Stomach (tissue), 8 donors: ENCODE measurements at regions not wholly inside any gene's neighbourhood (a gene's known extent, or its start where the extent isn't known, plus 50 kb on each side); places are given as distances from the start of the nearest gene placed in this dataset.

Source experiments
- DNase-seq, 2 donors: peaks; one replicate each; pipeline versions ENCODE4 v3.0.0 to v3.0.0-alpha.2; 2013 to 2019
- H3K27ac ChIP-seq, 5 donors: fragments of 200-600 bp in 4 of 5; sonication (generic) in 4 of 5; one replicate each; pipeline ENCODE4 v1.5.1; 2013 to 2019; ENCODE audit warnings: mild to moderate bottlenecking in 1 of 5, moderate library complexity in 1 of 5
- H3K27me3 ChIP-seq, 3 donors: fragments of 200-600 bp; sonication (generic); one replicate each; pipeline ENCODE4 v1.5.1; 2017 to 2019; ENCODE audit warnings: mixed run types in 1 of 3
- H3K36me3 ChIP-seq, 4 donors: fragments of 200-600 bp; sonication (generic); 1 replicate in 3 of 4; 2 replicates in 1 of 4; pipeline ENCODE4 v1.5.1; 2016 to 2019
- H3K4me1 ChIP-seq, 4 donors: fragments of 200-600 bp; sonication (generic); one replicate each; pipeline ENCODE4 v1.5.1; 2016 to 2019
- H3K4me3 ChIP-seq, 4 donors: fragments of 200-600 bp; sonication (generic) in 3 of 4; one replicate each; pipeline ENCODE4 v1.5.1; 2016 to 2019; ENCODE audit warnings: mild to moderate bottlenecking in 1 of 4
- H3K9me3 ChIP-seq, 4 donors: fragments of 200-600 bp; sonication (generic); one replicate each; pipeline ENCODE4 v1.5.1; 2016 to 2019
- CTCF ChIP-seq, 7 experiments: fragments of 450-650 bp in 4 of 7; fragments of 200-600 bp in 3 of 7; sonication (generic) in 3 of 7; IDR thresholded peaks; one replicate each; pipeline ENCODE4 v1.5.1; 2016 to 2019; ENCODE audit warnings: antibody characterized with exemption in 7 of 7, control low read depth in 2 of 7, mild to moderate bottlenecking in 1 of 7
- EP300 ChIP-seq: sonication (generic); formaldehyde crosslinking; IDR thresholded peaks from one replicate; pipeline ENCODE4 v1.6.1; 2017; ENCODE audit warnings: antibody characterized with exemption
- POLR2A ChIP-seq, 4 donors: fragments of 450-650 bp; IDR thresholded peaks; one replicate each; pipeline ENCODE4 v1.6.1; 2016; ENCODE audit warnings: antibody characterized with exemption in 4 of 4, control low read depth in 2 of 4, mild to moderate bottlenecking in 1 of 4, moderate library complexity in 1 of 4
- POLR2AphosphoS5 ChIP-seq, 3 donors: sonication (generic); formaldehyde crosslinking; IDR thresholded peaks; one replicate each; pipeline ENCODE4 v1.6.1; 2016; ENCODE audit warnings: antibody characterized with exemption in 3 of 3
- WGBS, 5 donors: extraction: QIAGEN DNeasy Blood & Tissue Kit in 3 of 5; methylation state at CpG; one replicate each; pipeline versions ENCODE4 v1.1.5 to v1.1.7; 2013 to 2018; 5-methylcytosine and 5-hydroxymethylcytosine counted together
- intact Hi-C: fragments of 100-400 bp; cut with DNase I; formaldehyde crosslinking; loops from one replicate; pipeline ENCODE4 v1.15.1; 2023; ENCODE audit warnings: low total_unique reads
- donor health status: healthy with polysubstance abuse.
- donor health status: Bipolar disorder and iron deficiency.
- donor health status: healthy.

DNA sequence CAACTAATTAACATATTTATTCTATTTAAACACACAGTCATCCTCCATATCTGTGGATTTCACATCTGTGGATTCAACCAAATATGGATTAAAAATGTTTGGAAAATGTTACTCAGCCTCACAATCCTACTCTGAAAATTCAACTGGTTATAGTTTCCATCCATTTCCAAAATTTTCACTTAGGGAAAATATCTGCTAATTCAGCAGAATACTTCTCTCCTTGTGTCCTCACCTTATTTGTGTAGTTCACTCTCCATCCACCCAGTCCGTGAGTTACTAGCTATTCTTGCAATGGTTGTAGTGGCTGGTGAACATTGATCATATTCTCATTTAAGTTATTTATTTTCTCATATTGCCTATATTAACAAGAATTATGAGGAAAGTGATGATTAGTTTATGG lies 77.6 kb upstream of the PRKCQ start:
- Histone ChIP-seq H3K4me1 (no peaks in the 10 kb centered on the region), H3K36me3 (no peaks in the 10 kb centered on the region), H3K4me3 (no peak overlapping the region), H3K9me3 (no peaks in the 10 kb centered on the region), H3K27ac (no peak overlapping the region), H3K27me3 (peaks cover 0 to 3% (median 0%) of the 10 kb centered on the region in 3 donors)
- no peak for DNase-seq
- WGBS, 5 donors = 73 to 98% (median 94%) methylated on average over 1 of the region's 1 CpG
- TF ChIP-seq CTCF (IDR thresholded peaks at IDR 0.05) = no peak
- TF ChIP-seq POLR2AphosphoS5 (IDR thresholded peaks at IDR 0.05) = no peak
- no peak for TF ChIP-seq POLR2A (IDR thresholded peaks at IDR 0.05)
- TF ChIP-seq EP300 = no peak
- intact Hi-C loops = no loop called here

- no peak for TF ChIP-seq POLR2AphosphoS5 (IDR thresholded peaks at IDR 0.05)
- TF ChIP-seq EP300 = no peak
- TF ChIP-seq POLR2A (IDR thresholded peaks at IDR 0.05) = no peak
- TF ChIP-seq CTCF (IDR thresholded peaks at IDR 0.05) = no peak
- Histone ChIP-seq H3K27ac (no peak overlapping the region), H3K36me3 (no peaks in the 10 kb centered on the region), H3K4me1 (no peaks in the 10 kb centered on the region), H3K27me3 (peaks cover 0 to 3% (median 0%) of the 10 kb centered on the region in 3 donors), H3K9me3 (no peaks in the 10 kb centered on the region), H3K4me3 (no peak overlapping the region)
- DNase-seq = no peak
- WGBS, 5 donors = 57 to 74% (median 60%) methylated on average over 2 of the region's 2 CpGs
- intact Hi-C loops = no loop called here
Observed at GRCh38 chr10:6657196-6657595, 77.1 kb upstream of the PRKCQ start.

DNA sequence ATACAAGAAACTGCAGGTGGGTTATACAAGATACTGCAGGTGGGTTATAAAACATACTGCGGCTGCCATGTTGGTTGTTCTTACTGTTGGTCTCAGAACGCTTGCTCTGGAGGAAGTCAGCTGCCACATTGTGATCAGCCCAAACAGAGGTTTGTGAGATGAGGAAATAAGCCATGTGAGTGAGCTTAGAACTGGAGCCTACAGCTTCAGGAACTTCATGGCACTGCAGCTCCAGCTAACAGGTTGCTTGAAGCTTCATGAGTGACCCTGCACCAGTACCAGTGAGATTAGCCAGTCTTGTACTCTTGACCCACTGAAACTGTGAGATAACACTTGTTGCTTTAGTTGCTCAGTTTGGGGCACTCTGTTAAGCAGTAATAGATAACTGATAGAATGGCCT lies 74.5 kb upstream of the PRKCQ start:
- Histone ChIP-seq H3K9me3 (no peaks in the 10 kb centered on the region), H3K4me3 (no peak overlapping the region), H3K36me3 (no peaks in the 10 kb centered on the region), H3K4me1 (no peaks in the 10 kb centered on the region), H3K27me3 (peaks cover 0 to 3% (median 0%) of the 10 kb centered on the region in 3 donors), H3K27ac (no peak overlapping the region)
- no peak for TF ChIP-seq POLR2AphosphoS5 (IDR thresholded peaks at IDR 0.05)
- no peak for TF ChIP-seq CTCF (IDR thresholded peaks at IDR 0.05)
- no peak for TF ChIP-seq EP300
- no peak for TF ChIP-seq POLR2A (IDR thresholded peaks at IDR 0.05)
- 78 to 90% (median 85%) methylated on average over 2 of the region's 2 CpGs for WGBS, 5 donors
- DNase-seq = peak in 1 of 2 donors; percentile 7
- intact Hi-C loops = no loop called here

GRCh38 chr10:6650586-6650985 lies 70.5 kb upstream of the PRKCQ start:
- no peak for TF ChIP-seq POLR2AphosphoS5 (IDR thresholded peaks at IDR 0.05)
- TF ChIP-seq CTCF (IDR thresholded peaks at IDR 0.05) = no peak
- TF ChIP-seq POLR2A (IDR thresholded peaks at IDR 0.05) = no peak
- H3K27me3 ChIP-seq = peaks cover 0 to 24% (median 8%) of the 10 kb centered on the region in 3 donors
- H3K9me3 ChIP-seq = no peaks in the 10 kb centered on the region
- H3K27ac ChIP-seq = no peak overlapping the region
- H3K4me1 ChIP-seq = peaks cover 0 to 3% (median 0%) of the 10 kb centered on the region in 4 donors
- no peaks in the 10 kb centered on the region for H3K36me3 ChIP-seq
- WGBS, 5 donors = 84 to 94% (median 90%) methylated on average over 6 of the region's 6 CpGs
- no peak for DNase-seq
- intact Hi-C loops = no loop called here
- no peak overlapping the region for H3K4me3 ChIP-seq
